ENCODE measurements at regions not wholly inside any gene's neighbourhood (a gene's known extent, or its start where the extent isn't known, plus 50 kb on each side); places are given as distances from the start of the nearest gene placed in this dataset.

DNA sequence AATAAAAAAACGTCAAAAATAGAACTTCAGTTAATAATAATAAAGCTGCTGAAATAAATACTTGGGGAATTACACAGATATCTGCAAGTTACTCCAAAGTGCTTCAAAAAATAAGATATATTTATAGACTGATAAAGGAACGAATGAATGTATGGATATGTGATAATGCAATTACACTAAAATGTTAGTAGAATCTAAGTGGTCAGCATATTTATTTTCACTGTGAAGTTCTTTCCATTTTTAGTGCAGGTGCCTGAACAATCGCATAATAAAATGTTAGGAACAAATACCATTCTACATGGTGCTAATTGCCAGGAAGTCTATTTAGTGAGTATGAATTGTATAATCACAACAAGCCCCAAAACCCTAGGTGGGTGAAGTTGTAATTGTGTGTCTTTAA is 169.6 kb upstream of the RGPD4 start:
- Mint-ChIP-seq H3K27ac (ENCODE audit: low read depth, unreplicated experiment) (no peak overlapping the region), H3K4me3 (ENCODE audit: unreplicated experiment) (no peak overlapping the region), H3K4me1 (ENCODE audit: insufficient read depth, unreplicated experiment) (no peaks in the 10 kb centered on the region), H3K9me3 (ENCODE audit: unreplicated experiment) (no peaks in the 10 kb centered on the region), H3K27me3 (ENCODE audit: insufficient read depth, unreplicated experiment) (no peaks in the 10 kb centered on the region), H3K36me3 (ENCODE audit: insufficient read depth, unreplicated experiment) (no peaks in the 10 kb centered on the region)
- TF ChIP-seq, protein P1, sequence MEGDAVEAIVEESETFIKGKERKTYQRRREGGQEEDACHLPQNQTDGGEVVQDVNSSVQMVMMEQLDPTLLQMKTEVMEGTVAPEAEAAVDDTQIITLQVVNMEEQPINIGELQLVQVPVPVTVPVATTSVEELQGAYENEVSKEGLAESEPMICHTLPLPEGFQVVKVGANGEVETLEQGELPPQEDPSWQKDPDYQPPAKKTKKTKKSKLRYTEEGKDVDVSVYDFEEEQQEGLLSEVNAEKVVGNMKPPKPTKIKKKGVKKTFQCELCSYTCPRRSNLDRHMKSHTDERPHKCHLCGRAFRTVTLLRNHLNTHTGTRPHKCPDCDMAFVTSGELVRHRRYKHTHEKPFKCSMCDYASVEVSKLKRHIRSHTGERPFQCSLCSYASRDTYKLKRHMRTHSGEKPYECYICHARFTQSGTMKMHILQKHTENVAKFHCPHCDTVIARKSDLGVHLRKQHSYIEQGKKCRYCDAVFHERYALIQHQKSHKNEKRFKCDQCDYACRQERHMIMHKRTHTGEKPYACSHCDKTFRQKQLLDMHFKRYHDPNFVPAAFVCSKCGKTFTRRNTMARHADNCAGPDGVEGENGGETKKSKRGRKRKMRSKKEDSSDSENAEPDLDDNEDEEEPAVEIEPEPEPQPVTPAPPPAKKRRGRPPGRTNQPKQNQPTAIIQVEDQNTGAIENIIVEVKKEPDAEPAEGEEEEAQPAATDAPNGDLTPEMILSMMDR (IDR thresholded peaks at IDR 0.05; ENCODE audit: unreplicated experiment): no peak
- BruUV-seq (replicated peaks): no TSS peak
- no peak for DNase-seq (ENCODE audit: unreplicated experiment)
- CTCF ChIA-PET: no interaction called here
- intact Hi-C loops (cut with micrococcal nuclease): no loop called here
- POLR2A ChIA-PET: no interaction called here

DNA sequence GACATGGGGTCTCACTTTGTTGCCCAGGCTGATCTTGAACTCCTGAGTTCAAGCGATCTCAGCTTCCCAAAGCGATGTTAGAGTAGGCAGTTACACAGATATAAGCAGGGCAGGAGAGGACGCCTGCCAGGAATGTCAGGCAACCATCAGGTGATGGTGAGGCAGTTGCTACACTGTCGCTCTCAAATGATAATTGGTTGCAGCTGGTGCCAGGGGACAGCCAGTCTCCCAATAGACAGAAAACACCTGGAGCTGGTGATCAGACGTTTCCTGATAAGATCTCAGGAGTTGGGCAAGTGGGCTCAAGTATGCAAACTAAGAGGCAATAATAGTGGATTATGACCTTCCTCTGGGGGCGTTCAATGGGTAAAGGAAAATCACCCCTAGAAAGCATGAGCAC is 163.1 kb upstream of the RGPD4 start:
- H3K4me1 Mint-ChIP-seq (ENCODE audit: insufficient read depth, unreplicated experiment): no peaks in the 10 kb centered on the region
- no peaks in the 10 kb centered on the region for H3K27me3 Mint-ChIP-seq (ENCODE audit: insufficient read depth, unreplicated experiment)
- intact Hi-C loops (cut with micrococcal nuclease): no loop called here
- CTCF ChIA-PET: no interaction called here
- no TSS peak for BruUV-seq (replicated peaks)
- POLR2A ChIA-PET: no interaction called here
- TF ChIP-seq, protein P1 (IDR thresholded peaks at IDR 0.05; ENCODE audit: unreplicated experiment): no peak
- no peak overlapping the region for H3K4me3 Mint-ChIP-seq (ENCODE audit: unreplicated experiment)
- no peaks in the 10 kb centered on the region for H3K36me3 Mint-ChIP-seq (ENCODE audit: insufficient read depth, unreplicated experiment)
- no peaks in the 10 kb centered on the region for H3K9me3 Mint-ChIP-seq (ENCODE audit: unreplicated experiment)
- DNase-seq (ENCODE audit: unreplicated experiment): no peak
- H3K27ac Mint-ChIP-seq (ENCODE audit: low read depth, unreplicated experiment): no peak overlapping the region

DNA sequence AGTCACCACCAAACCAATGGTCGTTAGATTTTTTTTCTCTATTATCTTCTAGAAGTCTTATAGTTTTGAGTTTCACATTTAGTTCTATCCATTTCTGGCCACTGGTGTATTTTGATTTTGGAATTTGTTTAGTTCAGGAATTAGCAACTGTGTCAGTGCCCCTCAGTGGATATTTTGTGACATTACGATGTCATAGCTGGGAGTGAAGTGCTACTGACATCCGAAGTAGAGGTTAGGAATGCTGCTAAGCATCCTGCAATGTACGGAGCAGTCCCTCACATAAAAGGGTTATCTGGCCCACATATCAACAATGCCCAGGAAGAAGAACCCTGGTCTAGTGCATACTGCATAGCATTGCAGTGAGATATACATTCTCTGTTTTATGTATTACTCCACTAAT is 157.4 kb upstream of the RGPD4 start:
- no peaks in the 10 kb centered on the region for H3K4me1 Mint-ChIP-seq (ENCODE audit: insufficient read depth, unreplicated experiment)
- ChIA-PET CTCF (interaction anchor here (0.6 to 2.0 kb wide), 12 partner anchors 8 to 1033 kb away, joined by 3 to 9 read pairs (median 3); no protein-coding TSS in a partner anchor), POLR2A (interaction anchor here (1.1 kb wide), 1 partner anchor 806 kb away, joined by 3 read pairs; no protein-coding TSS in a partner anchor)
- no peaks in the 10 kb centered on the region for H3K27me3 Mint-ChIP-seq (ENCODE audit: insufficient read depth, unreplicated experiment)
- TF ChIP-seq, protein P1 (IDR thresholded peaks at IDR 0.05; ENCODE audit: unreplicated experiment): peak; percentile 53
- H3K4me3 Mint-ChIP-seq (ENCODE audit: unreplicated experiment): no peak overlapping the region
- DNase-seq (ENCODE audit: unreplicated experiment): peak; percentile 37
- peaks cover 13% of the 10 kb centered on the region for H3K9me3 Mint-ChIP-seq (ENCODE audit: unreplicated experiment)
- H3K27ac Mint-ChIP-seq (ENCODE audit: low read depth, unreplicated experiment): no peak overlapping the region
- H3K36me3 Mint-ChIP-seq (ENCODE audit: insufficient read depth, unreplicated experiment): no peaks in the 10 kb centered on the region
- intact Hi-C loops (cut with micrococcal nuclease): loop anchor here (1.0 to 2.0 kb wide), 3 partner anchors 96 to 1031 kb away; no protein-coding TSS in a partner anchor
- BruUV-seq (replicated peaks): no TSS peak

DNA sequence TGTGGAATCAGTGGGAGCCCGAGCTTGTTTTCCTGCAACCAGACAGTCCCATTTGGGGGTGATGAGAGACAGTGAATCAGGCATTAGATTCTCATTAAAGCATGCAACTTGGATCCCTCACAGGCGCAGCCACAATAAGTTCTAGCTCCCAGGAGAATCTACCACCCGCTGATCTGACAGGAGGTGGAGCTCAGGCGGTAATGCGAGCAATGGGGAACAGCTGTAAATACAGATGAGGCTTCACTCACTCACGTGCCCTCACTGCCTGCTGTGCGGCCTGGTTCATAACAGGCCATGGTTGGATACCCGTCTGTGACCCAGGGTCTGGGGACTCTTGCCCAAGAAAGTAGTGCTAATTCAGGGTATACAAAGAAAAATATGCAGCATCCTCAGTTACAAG is 144.8 kb upstream of the RGPD4 start:
- no peak for DNase-seq (ENCODE audit: unreplicated experiment)

More for the DNA sequence above, 144.8 kb upstream of the RGPD4 start:
- H3K36me3 Mint-ChIP-seq (ENCODE audit: insufficient read depth, unreplicated experiment): peaks cover 6% of the 10 kb centered on the region
- TF ChIP-seq, protein P1 (IDR thresholded peaks at IDR 0.05; ENCODE audit: unreplicated experiment): no peak
- H3K27me3 Mint-ChIP-seq (ENCODE audit: insufficient read depth, unreplicated experiment): no peaks in the 10 kb centered on the region
- ChIA-PET POLR2A (no interaction called here), CTCF (interaction anchor here (0.6 to 1.2 kb wide), 2 partner anchors 19 to 66 kb away, joined by 3 to 4 read pairs; no protein-coding TSS in a partner anchor)
- no peaks in the 10 kb centered on the region for H3K9me3 Mint-ChIP-seq (ENCODE audit: unreplicated experiment)
- H3K27ac Mint-ChIP-seq (ENCODE audit: low read depth, unreplicated experiment): no peak overlapping the region
- intact Hi-C loops (cut with micrococcal nuclease): no loop called here
- no TSS peak for BruUV-seq (replicated peaks)
- no peak overlapping the region for H3K4me3 Mint-ChIP-seq (ENCODE audit: unreplicated experiment)
- no peaks in the 10 kb centered on the region for H3K4me1 Mint-ChIP-seq (ENCODE audit: insufficient read depth, unreplicated experiment)

All from MCF 10A (cell line).